AG10803 (cell line): ENCODE measurements at regions not wholly inside any gene's neighbourhood (a gene's known extent, or its start where the extent isn't known, plus 50 kb on each side); places are given as distances from the start of the nearest gene placed in this dataset.

Experiments used
- DNase-seq: peaks from one replicate; pipeline ENCODE4 v3.0.0; 2010; ENCODE audit warnings: low read depth
- H3K4me3 ChIP-seq: 2 replicates; pipeline ENCODE4 v1.5.1; 2011; ENCODE audit warnings: mild to moderate bottlenecking, low read length, control low read depth
- CTCF ChIP-seq: conservative IDR thresholded peaks from 2 replicates; pipeline ENCODE4 v1.5.1; 2011; ENCODE audit warnings: mild to moderate bottlenecking, low read length, control low read depth, inconsistent platforms

- no peak overlapping the region for H3K4me3 ChIP-seq
- DNase-seq = no peak
- TF ChIP-seq CTCF = no peak
Measured at GRCh38 chr10:25114036-25114411, 60.8 kb upstream of the GPR158 start.

GRCh38 chr10:25117757-25118156, 57.0 kb upstream of the GPR158 start:
- DNase-seq = no peak
- TF ChIP-seq CTCF = no peak
- H3K4me3 ChIP-seq = no peak overlapping the region

GRCh38 chr10:25120188-25120587, 54.6 kb upstream of the GPR158 start:
- H3K4me3 ChIP-seq = no peak overlapping the region
- no peak for DNase-seq
- TF ChIP-seq CTCF = no peak
